Pulmonary artery endothelial cell (primary cell): ENCODE measurements at regions not wholly inside any gene's neighbourhood (a gene's known extent, or its start where the extent isn't known, plus 50 kb on each side); places are given as distances from the start of the nearest gene placed in this dataset.
"Not testable (repeated sequence)": the region's sequence is repeated elsewhere in the genome, so short reads cannot be mapped to it uniquely, and the experiment has no call there.

Experiments used
- DNase-seq: peaks from one replicate; pipeline ENCODE4 v3.0.0-alpha.2; 2011; ENCODE audit warnings: low read depth, low spot score

- no peak for DNase-seq
Measured at GRCh38 chr14:55805250-55805649, 225.2 kb downstream of the KTN1 start.

GRCh38 chr14:55807053-55807880 is 227.3 kb downstream of the KTN1 start:
- DNase-seq = peak; percentile 94

- no peak for DNase-seq
Measured at GRCh38 chr14:55807881-55808379, 227.9 kb downstream of the KTN1 start.

GRCh38 chr14:55813630-55814029 is 233.6 kb downstream of the KTN1 start:
- DNase-seq = no peak

GRCh38 chr14:55814064-55814463 is 234.1 kb downstream of the KTN1 start:
- no peak for DNase-seq

GRCh38 chr14:55814873-55815272 is 234.9 kb downstream of the KTN1 start:
- DNase-seq = no peak

- DNase-seq = no peak
Measured at GRCh38 chr14:55816225-55816624, 236.2 kb downstream of the KTN1 start.

GRCh38 chr14:55819610-55820304 is 239.8 kb downstream of the KTN1 start:
- no peak for DNase-seq

GRCh38 chr14:55822906-55823305 is 242.9 kb downstream of the KTN1 start:
- no peak for DNase-seq

GRCh38 chr14:55832122-55832911 is 252.3 kb downstream of the KTN1 start:
- no peak for DNase-seq

- DNase-seq = no peak
Measured at GRCh38 chr14:55832974-55833373, 253.0 kb downstream of the KTN1 start.

- no peak for DNase-seq
Measured at GRCh38 chr14:55834390-55834789, 254.4 kb downstream of the KTN1 start.

- DNase-seq = no peak
Measured at GRCh38 chr14:55835985-55836384, 256.0 kb downstream of the KTN1 start.

GRCh38 chr14:55837467-55837866 is 257.5 kb downstream of the KTN1 start:
- DNase-seq = no peak

- no peak for DNase-seq
Measured at GRCh38 chr14:55838529-55839052, 258.6 kb downstream of the KTN1 start.

GRCh38 chr14:55839301-55839947 is 259.4 kb downstream of the KTN1 start:
- not testable (repeated sequence) for DNase-seq

GRCh38 chr14:55840821-55841220 is 260.8 kb downstream of the KTN1 start:
- DNase-seq = no peak

GRCh38 chr14:55841625-55842024 is 261.6 kb downstream of the KTN1 start:
- DNase-seq = no peak

- no peak for DNase-seq
Measured at GRCh38 chr14:55843718-55844403, 263.9 kb downstream of the KTN1 start.
